ENCODE measurements at regions not wholly inside any gene's neighbourhood (a gene's known extent, or its start where the extent isn't known, plus 50 kb on each side); places are given as distances from the start of the nearest gene placed in this dataset.

DNA sequence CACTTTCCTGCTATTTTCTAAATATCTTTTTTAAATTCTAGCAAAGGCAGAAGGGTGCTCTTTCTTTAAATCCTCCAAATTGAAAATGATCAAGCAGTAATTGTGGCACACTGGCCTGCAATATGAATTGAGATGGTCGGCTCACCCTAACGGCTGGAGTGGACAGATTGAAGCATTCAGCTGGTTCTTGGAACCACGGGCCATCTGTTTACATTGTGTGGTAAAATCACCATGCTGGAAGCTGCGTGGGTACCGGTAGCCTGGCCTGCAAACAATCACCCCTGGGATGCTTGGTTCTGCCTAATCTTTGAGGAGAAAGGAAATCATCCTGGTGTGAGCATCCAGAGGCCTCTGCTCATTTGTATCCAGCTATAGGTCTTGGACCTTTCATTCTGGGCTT lies 289.3 kb downstream of the ZNF608 start:
- TF ChIP-seq GATA3 (IDR thresholded peaks at IDR 0.05; ENCODE audit: low read depth, low read length), result no peak
- no peak for TF ChIP-seq GATA2 (IDR thresholded peaks at IDR 0.05; ENCODE audit: low read depth, low read length)

Measured in SH-SY5Y (cell line).